ENCODE measurements at regions not wholly inside any gene's neighbourhood (a gene's known extent, or its start where the extent isn't known, plus 50 kb on each side); places are given as distances from the start of the nearest gene placed in this dataset.
"Not testable (repeated sequence)": the region's sequence is repeated elsewhere in the genome, so short reads cannot be mapped to it uniquely, and the experiment has no call there.

DNA sequence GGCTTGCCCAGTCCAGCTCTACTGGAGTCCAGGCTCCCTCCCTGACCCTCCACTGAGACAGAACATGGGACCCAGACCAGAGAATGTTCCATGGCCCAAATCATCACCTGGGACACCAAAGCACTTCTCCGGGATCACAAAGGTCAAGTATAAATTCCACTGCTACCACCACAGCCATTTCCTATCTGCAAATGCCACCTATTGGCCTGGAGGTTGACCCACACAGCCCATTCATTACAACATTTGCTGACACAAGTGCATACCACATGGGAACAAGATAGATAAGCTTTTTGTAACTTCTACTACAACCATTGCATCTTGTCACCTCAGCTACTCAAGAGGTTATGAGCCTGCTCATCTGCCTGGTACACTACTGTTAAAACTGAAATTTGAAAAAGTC lies 126.8 kb upstream of the NECTIN3 start:
- no peak for DNase-seq (ENCODE audit: extremely low read depth, low read depth)

DNA sequence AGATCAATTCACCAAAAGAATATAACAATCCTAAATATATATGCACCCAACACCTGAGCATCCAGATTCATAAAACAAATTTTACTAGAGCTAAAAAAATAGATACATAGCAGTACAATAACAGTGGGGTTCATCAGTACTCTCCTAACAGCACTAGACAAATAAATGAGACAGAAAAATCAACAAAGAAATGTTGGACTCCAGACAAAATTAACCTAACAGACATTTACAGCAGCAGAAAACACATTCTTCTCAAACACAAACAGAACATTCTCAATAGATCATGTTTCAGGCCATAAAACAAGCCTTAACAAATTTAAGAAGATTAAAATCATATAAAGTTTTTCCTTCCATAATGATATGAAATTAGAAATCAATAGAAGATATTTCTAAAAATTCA lies 124.8 kb upstream of the NECTIN3 start:
- DNase-seq (ENCODE audit: extremely low read depth, low read depth), result no peak

DNA sequence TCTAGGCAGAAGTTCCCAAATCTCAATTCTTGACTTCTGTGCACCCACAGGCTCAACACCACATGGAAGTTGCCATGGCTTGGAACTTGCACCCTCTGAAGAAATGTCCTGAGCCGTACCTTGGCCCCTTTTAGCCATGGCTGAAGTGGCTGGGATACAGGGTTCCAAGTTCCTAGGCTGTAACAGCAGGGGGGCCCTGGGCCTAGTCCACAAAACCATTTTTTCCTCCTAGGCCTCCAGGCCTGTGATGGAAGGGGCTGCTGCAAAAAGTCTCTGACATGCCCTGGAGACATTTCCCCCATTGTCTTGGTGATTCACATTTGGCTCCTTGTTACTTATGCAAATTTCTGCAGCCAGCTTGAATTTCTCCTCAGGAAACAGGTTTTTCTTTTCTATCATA lies 122.4 kb upstream of the NECTIN3 start:
- not testable (repeated sequence) for DNase-seq (ENCODE audit: extremely low read depth, low read depth)

DNA sequence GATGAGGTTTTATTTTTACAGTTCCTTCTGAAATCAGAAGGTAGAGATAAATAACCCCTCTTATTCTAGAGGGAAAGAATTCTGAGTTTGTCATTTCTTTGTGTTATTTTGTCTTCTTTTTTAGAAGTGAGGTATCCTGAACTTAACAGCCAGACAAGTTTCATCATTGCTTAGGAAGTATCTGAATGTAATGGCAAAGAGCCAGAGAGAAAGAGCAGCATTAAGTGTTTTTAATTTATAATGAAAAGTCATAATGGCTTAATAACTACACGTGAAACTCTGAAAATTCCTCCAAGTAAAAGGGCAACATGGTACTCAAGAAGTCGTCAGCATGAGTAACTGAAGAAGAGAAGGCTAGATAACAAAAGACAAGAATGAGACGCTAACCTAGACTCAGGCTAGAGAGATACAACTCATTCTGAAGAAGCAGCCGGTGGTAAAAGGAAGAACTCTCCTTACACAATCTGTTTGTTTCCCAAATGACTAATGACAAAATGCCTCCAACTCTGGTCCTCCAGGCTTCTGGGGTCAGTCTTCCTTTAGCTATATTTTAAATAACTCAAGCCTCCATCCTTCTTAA lies 116.2 kb upstream of the NECTIN3 start:
- DNase-seq (ENCODE audit: extremely low read depth, low read depth), result no peak

DNA sequence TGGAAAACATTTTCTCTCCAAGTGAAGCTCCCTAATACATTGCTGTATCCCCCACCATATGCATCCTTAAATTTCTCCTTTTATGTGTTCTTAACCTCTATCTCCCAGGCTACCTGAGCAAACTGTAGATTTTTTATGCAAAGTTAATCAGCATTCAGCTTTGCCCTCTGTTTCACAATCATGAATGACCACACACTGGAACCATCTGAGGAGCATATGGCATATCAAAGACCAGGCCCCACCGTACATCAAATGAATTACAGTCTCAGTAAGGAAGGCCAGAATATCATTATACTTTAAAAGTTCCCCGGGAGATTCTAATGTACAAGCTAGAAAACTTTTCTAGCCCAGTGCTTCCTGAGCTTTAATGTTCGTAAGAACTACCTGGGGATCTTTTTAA lies 115.5 kb upstream of the NECTIN3 start:
- DNase-seq (ENCODE audit: extremely low read depth, low read depth), result no peak

DNA sequence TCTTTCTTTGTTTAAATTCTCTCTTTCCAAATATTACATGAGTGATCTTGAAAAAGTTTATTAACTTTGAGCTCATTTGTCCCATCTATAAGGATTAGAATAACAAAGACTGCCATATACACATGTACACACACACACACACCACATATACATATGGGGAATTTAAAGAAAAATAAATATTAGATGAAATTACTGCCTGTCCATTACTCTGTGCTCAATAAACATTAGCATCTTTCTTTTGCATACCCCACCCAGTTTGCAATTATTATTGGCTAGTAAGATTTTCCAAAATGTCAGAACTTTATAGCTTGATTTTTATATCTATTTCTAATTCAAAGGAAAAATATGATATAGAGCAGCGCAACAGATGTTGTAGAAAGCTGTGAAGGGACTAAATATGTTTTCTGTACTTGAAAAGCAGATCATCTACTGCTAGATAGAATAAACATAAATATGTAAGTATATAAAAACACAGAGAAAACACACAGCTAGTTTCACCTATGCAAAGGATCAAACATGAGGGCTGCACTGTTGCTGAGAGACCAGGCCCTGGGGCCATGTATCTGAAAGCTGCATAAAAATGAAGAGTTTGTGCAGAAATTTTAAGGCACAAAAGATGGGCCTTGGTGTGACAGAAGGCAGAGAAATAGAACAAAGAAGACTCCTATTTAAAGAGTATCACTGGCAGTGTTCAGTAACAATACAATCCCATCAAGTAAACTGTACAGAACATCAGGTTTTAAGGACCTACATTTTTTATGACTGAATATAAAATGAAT lies 114.2 kb upstream of the NECTIN3 start:
- no peak for DNase-seq (ENCODE audit: extremely low read depth, low read depth)

DNA sequence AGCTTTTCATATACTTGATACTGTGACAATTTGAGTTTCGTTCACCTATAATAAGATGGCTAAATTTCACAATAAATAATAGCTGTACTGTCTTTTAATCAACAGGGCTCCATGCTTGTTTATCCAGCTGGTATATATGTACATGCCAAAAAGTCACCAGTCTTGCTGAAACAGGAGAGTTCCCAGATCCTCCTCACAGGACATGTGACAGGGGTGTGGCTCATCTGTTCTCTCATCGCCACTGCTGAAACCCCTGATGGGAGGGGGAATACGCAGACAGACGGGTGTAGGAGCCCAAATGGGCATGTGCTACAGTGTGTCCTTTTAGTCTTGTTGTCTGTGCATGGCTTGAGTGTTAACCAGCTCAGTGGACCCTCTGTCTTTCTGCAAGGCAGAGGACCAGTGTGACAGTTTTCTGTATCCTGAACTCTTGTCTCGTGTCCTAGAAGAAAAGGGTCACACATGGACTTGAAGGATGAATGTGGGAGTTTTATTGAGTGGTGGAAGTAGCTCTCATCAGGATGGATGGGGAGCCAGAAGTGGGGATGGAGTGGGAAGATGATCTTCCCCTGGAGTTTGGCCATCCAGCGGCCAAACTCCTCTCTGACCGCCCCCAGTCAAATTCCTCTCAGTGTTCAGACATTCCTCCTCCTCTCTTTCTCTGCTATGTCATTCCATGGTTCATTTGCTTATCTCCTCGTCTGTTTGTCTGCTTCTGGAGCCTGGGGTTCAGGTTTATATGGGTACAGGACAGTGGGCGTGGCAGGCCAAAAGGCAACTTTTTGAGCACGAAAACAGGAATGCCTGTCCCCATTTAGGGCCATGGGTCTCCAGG lies 113.1 kb upstream of the NECTIN3 start:
- no peak for DNase-seq (ENCODE audit: extremely low read depth, low read depth)

DNA sequence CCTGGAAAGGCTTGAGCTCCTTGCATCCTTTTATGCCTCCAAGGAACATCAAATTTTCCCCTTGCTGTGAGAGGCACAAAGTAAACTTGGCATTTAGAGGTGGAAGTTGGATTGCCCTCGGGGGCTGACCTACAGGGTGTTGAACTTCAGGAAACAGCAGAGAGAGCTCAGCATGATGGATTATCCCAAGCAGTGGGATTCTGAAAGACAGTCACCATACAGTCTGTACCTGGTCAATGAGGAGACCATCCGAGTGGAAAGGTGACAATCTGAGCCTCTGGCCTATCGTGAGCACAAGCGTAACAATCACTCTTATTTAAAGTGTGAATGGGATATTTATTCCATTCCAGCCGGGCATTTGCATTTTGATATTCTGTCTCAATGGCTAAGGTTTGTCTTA lies 105.6 kb upstream of the NECTIN3 start:
- DNase-seq (ENCODE audit: extremely low read depth, low read depth), result no peak

DNA sequence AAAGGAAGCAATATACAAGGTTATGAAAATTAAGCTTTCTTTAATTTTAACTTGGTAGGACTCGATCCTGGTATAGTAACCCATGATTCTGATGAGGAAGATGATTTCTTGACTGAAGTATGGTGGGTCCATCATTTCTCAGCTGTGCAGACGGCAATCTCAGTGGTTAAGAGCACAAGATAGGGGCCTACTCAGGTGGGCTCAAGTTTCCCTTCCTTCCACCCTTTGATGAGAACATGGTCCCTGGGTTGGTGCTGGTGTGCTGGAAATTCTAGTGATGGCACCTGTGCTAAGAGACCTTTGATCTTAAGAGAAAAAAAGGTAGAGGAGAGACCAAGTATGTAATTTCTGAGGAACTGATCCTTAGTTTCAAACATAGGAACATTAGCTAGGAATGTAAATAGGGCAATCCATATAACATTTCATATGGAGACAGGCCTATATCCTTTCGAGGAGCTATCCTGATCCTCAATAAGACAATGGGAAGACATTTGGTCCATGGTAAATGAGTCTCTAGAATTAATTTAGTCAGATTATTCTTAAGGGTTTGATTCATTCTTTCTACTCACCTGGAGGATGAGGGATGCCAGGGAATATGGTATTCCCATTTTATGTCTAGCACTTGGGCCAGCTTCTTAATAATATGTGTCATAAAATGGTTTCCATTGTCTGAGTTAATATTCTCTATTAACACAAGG lies 104.5 kb upstream of the NECTIN3 start:
- no peak for DNase-seq (ENCODE audit: extremely low read depth, low read depth)

DNA sequence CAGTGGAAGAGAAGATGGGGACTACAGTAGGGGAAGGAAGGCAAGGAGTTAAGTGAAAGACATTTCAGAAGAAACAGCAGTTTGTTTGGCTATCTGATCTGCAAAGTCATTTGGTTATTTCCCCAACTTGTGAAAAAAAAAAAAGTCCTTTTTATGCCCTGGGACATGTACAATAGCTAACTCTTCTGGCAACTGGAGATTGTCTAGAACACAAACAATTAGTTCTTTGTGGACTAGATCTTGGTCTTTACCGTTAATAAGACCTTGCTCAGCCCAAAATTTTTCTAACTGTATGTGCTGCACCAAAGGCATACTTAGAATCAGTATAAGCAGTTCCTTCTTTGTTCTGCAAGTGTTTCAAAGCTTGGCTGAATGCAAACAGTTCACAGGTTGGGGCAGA lies 103.5 kb upstream of the NECTIN3 start:
- no peak for DNase-seq (ENCODE audit: extremely low read depth, low read depth)

DNA sequence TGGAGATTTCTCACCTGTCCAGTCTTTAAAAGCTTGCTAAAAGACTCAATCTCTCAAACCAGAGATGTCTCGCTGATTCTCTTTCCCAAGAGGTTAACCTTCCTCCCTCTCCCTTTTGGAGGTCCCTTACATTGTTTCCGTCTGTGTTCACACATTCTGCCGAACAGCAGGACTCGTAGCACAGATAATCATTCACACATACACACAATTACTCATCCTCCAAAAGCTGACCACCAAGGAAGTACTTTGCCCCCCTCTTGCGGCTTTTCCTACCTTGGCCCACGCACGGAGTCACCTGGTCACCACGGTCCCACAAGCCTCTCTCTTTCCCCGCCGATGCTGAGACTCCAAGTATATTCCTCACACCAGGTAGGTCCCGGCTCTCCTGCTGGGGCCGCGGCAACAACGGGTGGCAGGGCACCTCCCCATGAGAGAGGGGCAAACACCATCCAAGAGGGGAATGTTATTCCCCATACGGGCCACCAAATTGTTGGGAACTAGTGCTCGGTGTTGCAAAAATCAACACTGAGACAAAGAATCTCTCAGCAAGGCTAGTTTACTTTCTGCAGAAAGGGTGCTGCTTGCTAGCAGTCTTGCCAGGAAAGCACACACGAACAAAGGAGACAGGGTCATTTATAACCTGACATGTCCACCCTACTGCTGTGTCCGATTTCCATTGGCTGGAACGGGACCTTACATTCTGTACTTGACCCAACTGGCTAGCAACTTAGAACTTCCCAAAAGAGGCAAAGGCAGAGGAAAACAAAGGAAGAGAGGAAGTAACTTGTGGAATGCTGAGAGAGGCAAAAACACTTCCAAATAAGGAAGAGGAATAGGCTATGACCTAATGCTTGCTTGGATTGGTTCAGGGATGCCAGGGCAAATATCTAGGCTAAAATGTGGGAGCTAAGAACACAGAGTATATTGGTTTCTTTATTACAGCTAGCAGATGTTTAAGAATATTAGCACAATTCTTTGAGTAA lies 102.1 kb upstream of the NECTIN3 start:
- no peak for DNase-seq (ENCODE audit: extremely low read depth, low read depth)

DNA sequence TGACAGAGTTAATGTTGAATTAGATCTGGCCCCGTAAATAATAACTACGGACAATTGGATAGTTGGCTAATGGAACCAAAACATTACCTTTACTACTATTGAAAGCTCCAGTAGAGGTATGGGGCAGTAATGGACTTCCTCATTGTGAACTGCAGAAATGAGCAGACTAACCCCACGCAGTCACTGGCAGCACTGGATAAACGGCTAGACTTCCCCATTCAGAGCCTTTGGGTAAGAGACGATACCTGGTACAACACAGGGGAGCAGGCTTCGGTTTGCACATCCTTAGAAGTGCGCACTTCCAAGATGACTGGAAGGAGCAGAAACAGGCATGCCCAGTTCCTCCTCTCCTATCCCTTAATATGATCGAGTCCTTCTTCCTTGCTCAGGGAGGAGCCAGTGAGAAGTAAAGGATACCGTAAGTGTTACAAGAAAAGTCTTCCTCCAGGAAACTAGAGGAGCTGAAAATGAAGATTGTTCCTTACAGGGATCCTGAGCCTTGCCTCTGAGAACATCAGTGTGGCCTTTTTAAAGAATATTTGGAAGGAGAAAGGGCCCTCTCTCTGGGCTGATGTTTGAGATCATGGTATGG lies 100.5 kb upstream of the NECTIN3 start:
- DNase-seq (ENCODE audit: extremely low read depth, low read depth), result no peak

DNA sequence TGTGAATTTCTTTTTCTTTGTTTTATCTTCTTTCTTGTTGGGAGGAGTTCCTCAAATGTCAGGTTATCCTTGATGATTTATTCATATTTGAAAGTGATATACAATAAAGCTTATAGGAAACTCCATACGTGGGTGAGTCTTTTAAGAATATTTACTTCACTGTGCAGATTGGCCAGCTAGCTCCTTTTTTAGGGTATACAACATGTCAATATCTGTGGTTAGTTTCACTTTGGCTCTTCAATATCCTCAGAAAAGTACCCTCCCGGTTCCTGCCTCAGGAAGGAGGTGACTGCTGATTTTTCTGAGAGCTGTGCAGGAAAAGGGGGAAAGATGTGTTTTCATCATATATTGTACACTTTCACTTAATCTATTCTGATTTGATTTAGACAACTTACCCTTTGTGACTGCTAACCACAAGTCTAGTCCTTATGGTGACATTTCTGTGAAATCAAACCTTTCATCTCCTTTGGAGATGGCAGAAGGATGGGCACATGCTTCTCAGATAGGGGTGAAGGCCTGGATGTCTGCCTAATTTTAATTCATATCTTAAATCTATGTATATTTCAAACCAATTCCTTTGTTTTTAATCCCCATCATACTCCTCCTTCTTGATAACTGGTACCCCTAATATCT lies 98.2 kb upstream of the NECTIN3 start:
- no peak for DNase-seq (ENCODE audit: extremely low read depth, low read depth)

DNA sequence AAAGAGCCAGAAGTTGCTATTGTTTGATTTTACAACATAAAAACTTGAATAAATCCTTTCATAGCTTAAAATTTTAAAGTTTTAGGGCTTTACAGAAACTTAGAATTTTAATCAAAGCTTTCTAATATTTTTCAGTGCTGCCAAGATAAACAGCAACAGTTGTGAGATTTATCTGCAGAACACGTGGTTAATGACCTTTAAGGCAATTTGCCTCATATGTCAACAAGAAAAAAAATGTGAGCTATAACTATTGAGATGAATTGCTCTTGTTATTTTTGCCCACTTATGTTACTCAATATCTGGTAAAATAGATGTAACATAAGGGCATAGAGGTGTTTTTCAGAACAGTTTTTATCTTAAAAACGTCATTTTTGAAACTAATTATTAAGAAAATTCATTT lies 96.7 kb upstream of the NECTIN3 start:
- no peak for DNase-seq (ENCODE audit: extremely low read depth, low read depth)

DNA sequence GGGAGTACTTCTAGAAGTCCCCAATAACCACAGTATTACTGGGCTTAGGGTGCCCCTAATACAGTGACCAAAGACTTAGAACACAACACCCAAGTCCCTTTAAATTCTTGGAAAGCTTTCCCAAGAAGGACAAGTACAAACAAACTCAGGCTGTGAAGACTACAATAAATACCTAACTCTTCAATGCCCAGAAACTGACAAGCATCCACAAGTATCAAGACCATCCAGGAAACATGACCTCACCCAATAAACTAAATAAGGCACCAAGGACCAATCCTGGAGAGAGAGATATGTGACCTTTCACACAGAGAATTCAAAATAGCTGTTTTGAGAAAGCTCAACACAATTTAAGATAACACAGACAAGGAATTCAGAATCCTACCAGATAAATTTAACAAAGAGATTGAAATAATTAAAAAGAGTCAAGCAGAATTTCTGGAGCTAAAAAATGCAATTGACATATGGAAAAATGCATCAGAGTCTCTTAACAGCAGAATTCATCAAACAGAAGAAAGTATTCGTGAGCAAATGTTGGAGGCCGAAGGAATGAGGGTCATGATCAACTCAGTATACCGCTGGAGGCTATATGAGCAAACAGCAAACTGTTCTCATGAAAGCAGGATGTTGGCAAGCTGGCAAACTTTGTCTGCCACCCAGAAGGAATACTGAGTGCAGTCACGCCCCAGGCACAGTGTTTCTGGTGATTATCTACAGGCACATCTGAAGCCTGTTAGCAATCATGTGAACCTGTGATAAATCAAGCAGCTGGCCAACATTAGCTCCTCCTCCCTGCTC lies 87.0 kb upstream of the NECTIN3 start:
- DNase-seq (ENCODE audit: extremely low read depth, low read depth), result no peak

DNA sequence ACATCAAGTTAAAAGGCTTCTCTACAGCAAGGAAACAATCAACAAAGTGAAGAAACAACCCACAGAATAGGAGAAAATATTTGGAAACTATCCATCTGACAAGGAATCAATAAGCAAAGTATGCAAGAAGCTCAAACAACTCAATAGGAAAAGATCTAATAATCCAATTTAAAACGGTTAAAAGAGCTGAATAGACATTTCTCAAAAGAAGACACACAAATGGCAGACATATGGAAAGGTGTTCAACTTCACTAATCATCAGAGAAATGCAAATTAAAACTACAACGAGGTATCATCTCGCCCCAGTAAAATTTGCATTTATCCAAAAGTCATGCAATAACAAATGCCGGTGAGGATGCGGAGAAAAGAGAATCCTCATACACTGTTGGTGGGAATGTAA lies 82.2 kb upstream of the NECTIN3 start:
- DNase-seq (ENCODE audit: extremely low read depth, low read depth), result no peak

DNA sequence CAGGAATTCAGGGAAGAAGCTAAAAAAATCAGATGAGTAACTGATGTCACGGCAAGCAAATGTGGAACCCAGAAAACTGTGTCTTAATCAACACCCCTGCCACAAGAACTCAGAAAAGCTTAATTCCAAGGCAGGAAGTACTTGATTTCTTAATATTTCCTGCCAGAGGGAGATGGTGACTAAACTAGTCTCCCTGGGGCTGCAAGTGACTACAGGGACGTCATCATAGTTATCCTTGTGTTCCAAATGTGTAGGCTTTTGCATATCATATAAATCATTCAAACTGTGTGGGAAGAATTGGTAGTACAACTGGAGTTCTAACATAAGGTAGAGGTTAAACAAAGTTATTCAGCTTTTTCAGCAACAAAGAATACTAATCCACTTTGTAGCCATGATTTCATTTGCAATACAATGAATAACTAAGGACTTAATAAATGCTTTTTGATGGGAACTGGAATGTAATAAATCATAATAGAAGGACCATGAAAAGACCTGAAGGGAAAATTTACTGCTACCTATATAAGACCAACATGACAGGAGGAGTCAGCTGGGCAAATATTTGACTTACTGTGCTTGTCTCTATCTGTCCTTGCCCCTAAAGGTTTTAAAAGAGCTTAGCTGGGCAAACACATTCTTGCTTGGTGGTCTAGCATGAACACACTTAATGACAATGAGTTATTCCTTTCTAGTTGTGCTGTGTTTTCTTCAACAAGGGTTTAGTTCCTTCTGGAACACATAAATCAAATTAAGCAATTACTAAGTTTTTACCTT lies 76.0 kb upstream of the NECTIN3 start:
- DNase-seq (ENCODE audit: extremely low read depth, low read depth), result no peak

DNA sequence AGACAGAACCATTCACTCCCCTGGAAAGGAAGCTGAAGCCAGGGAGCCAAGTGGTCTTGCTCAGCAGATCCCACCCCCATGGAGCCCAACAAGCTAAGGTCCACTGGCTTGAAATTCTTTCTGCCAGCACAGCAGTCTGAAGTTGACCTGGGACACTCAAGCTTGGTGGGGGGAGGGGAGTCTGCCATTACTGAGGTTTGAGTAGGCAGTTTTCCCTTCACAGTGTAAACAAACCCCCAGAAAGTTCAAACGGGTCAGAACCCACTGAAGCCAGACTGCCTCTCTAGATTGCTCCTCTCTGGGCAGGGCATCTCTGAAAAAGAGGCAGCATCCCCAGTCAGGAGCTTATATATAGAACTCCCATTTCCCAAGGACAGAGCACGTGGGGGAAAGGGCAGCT lies 72.8 kb upstream of the NECTIN3 start:
- DNase-seq (ENCODE audit: extremely low read depth, low read depth), result not testable (repeated sequence)
